Mesenchymal stem cell (in vitro differentiated cells and primary cell): ENCODE measurements at regions not wholly inside any gene's neighbourhood (a gene's known extent, or its start where the extent isn't known, plus 50 kb on each side); places are given as distances from the start of the nearest gene placed in this dataset.

Experiments used
- DNase-seq: peaks from one replicate; pipeline ENCODE4 v3.0.0-alpha.2; 2013
- H2AFZ ChIP-seq: one replicate; pipeline ENCODE4 v1.6.1; 2013; ENCODE audit warnings: low read depth, mild to moderate bottlenecking, control low read depth, inconsistent platforms, low read length, moderate library complexity
- H2AK5ac ChIP-seq: 2 replicates; pipeline ENCODE4 v1.6.1; 2013; ENCODE audit warnings: low read length, moderate library complexity, mild to moderate bottlenecking, inconsistent platforms; ENCODE audit not compliant: severe bottlenecking
- H2BK120ac ChIP-seq: one replicate; pipeline ENCODE4 v1.6.1; 2013; ENCODE audit warnings: low read depth, mild to moderate bottlenecking, inconsistent platforms, low read length, moderate library complexity
- H2BK12ac ChIP-seq, 2 experiments: one replicate each; pipeline ENCODE4 v1.6.1; 2013; ENCODE audit warnings: inconsistent platforms in 2 of 2, low read length in 2 of 2, mild to moderate bottlenecking in 2 of 2, moderate library complexity in 2 of 2, control low read depth in 1 of 2
- H2BK15ac ChIP-seq: one replicate; pipeline ENCODE4 v1.6.1; 2013; ENCODE audit warnings: mild to moderate bottlenecking, low read depth, inconsistent platforms; ENCODE audit not compliant: poor library complexity, severe bottlenecking
- H2BK5ac ChIP-seq: 2 replicates; pipeline ENCODE4 v1.6.1; 2013; ENCODE audit warnings: low read depth, mild to moderate bottlenecking, low read length, control low read depth, inconsistent platforms; ENCODE audit not compliant: poor library complexity, severe bottlenecking
- H3K14ac ChIP-seq, 2 experiments: one replicate each; pipeline ENCODE4 v1.6.1; 2013; ENCODE audit warnings: inconsistent platforms in 2 of 2, low read length in 2 of 2, control low read depth in 1 of 2, mild to moderate bottlenecking in 1 of 2, moderate library complexity in 1 of 2
- H3K18ac ChIP-seq, 2 experiments: one replicate each; pipeline ENCODE4 v1.6.1; 2013; ENCODE audit warnings: inconsistent platforms in 2 of 2, low read length in 2 of 2, control low read depth in 1 of 2, low read depth in 1 of 2, mild to moderate bottlenecking in 1 of 2
- H3K23ac ChIP-seq, 2 experiments: one replicate each; pipeline ENCODE4 v1.6.1; 2013; ENCODE audit warnings: inconsistent platforms in 2 of 2, low read length in 2 of 2, mild to moderate bottlenecking in 2 of 2, moderate library complexity in 2 of 2, control low read depth in 1 of 2
- H3K27ac ChIP-seq: 2 replicates; pipeline ENCODE4 v1.5.1; 2013; ENCODE audit warnings: mild to moderate bottlenecking, moderate library complexity, low read length, control low read depth, inconsistent platforms; ENCODE audit not compliant: poor library complexity, severe bottlenecking
- H3K27me3 ChIP-seq, 2 experiments: 2 replicates each; pipeline versions ENCODE4 v1.6.1 to v1.7.0; 2013; ENCODE audit warnings: low read length in 2 of 2, mild to moderate bottlenecking in 2 of 2, moderate library complexity in 2 of 2, control low read depth in 1 of 2, inconsistent platforms in 1 of 2; ENCODE audit not compliant: control insufficient read depth in 1 of 2, insufficient read depth in 1 of 2
- H3K36me3 ChIP-seq, 2 experiments: 2 replicates each; pipeline versions ENCODE4 v1.6.1 to v1.7.0; 2013; ENCODE audit warnings: low read length in 2 of 2, control low read depth in 1 of 2, inconsistent platforms in 1 of 2, low read depth in 1 of 2, mild to moderate bottlenecking in 1 of 2; ENCODE audit not compliant: insufficient read depth in 2 of 2, control insufficient read depth in 1 of 2
- H3K4ac ChIP-seq, 2 experiments: one replicate each; pipeline ENCODE4 v1.6.1; 2013; ENCODE audit warnings: inconsistent platforms in 2 of 2, low read length in 2 of 2, mild to moderate bottlenecking in 2 of 2, moderate library complexity in 2 of 2, control low read depth in 1 of 2, low read depth in 1 of 2
- H3K4me1 ChIP-seq: 2 replicates; pipeline ENCODE4 v1.6.1; 2013; ENCODE audit warnings: low read depth, low read length, control low read depth; ENCODE audit not compliant: control insufficient read depth, insufficient read depth
- H3K4me2 ChIP-seq: 2 replicates; pipeline ENCODE4 v1.6.1; 2013; ENCODE audit warnings: low read length, mild to moderate bottlenecking, inconsistent platforms; ENCODE audit not compliant: poor library complexity, severe bottlenecking
- H3K4me3 ChIP-seq, 2 experiments: 2 replicates each; pipeline versions ENCODE4 v1.5.1 to v1.7.0; 2013; ENCODE audit warnings: low read length in 2 of 2, mild to moderate bottlenecking in 2 of 2, control low read depth in 1 of 2, low read depth in 1 of 2; ENCODE audit not compliant: insufficient read depth in 1 of 2
- H3K79me1 ChIP-seq: replicated peaks from 2 replicates; pipeline ENCODE4 v1.6.1; 2013; ENCODE audit warnings: mild to moderate bottlenecking, control low read depth, low read length, inconsistent platforms; ENCODE audit not compliant: poor library complexity, severe bottlenecking
- H3K9ac ChIP-seq: 2 replicates; pipeline ENCODE4 v1.7.0; 2013; ENCODE audit warnings: mild to moderate bottlenecking, low read length, moderate library complexity
- H3K9me3 ChIP-seq: 2 replicates; pipeline ENCODE4 v1.7.0; 2013; ENCODE audit warnings: mild to moderate bottlenecking, low read length; ENCODE audit not compliant: control insufficient read depth
- H4K8ac ChIP-seq: one replicate; pipeline ENCODE4 v1.6.1; 2013; ENCODE audit warnings: inconsistent platforms, mild to moderate bottlenecking, low read length, moderate library complexity
- H4K91ac ChIP-seq: one replicate; pipeline ENCODE4 v1.6.1; 2013; ENCODE audit warnings: mild to moderate bottlenecking, low read length, inconsistent platforms
- WGBS: methylation state at CpG from one replicate; pipeline ENCODE4 v1.1.7; 2013; ENCODE audit warnings: mixed read lengths; 5-methylcytosine and 5-hydroxymethylcytosine counted together

DNA sequence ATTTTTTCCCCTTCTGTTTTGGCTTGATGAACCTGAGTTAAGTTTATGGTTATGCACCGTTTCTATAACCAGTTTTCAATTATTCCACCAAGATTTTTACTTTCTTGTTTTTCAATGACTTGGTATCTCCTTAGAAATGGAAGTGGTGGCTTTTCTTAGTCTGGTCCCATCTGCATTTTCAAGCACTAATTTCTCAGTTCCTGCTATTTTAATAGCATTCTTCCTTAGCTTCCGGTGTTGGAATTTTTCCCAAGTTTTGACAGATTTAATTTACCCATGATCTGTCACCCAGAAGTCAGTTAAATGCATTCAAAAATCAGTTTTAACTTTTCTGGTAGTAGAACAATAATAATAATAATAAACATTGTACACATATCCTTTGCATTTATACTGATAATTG is 184.6 kb upstream of the OLFM3 start:
- no peaks in the 10 kb centered on the region for H3K36me3 ChIP-seq
- no peaks in the 10 kb centered on the region for H3K79me1 ChIP-seq
- WGBS = 100% methylated on average over 1 of the region's 2 CpGs

GRCh38 chr1:102178480-102178879 is 181.8 kb upstream of the OLFM3 start:
- no peak overlapping the region for H4K8ac ChIP-seq
- no peaks in the 10 kb centered on the region for H3K36me3 ChIP-seq
- no peak for DNase-seq
- H3K9ac ChIP-seq = no peak overlapping the region
- no peak overlapping the region for H3K4me3 ChIP-seq
- no peak overlapping the region for H2AFZ ChIP-seq
- no peak overlapping the region for H2BK12ac ChIP-seq
- no peak overlapping the region for H3K4me2 ChIP-seq
- H3K14ac ChIP-seq = no peak overlapping the region
- no peak overlapping the region for H3K23ac ChIP-seq
- H3K18ac ChIP-seq = no peak overlapping the region
- H4K91ac ChIP-seq = no peak overlapping the region
- H3K9me3 ChIP-seq = no peaks in the 10 kb centered on the region
- H2BK120ac ChIP-seq = no peak overlapping the region
- no peak overlapping the region for H3K27ac ChIP-seq
- H2BK5ac ChIP-seq = no peak overlapping the region
- H2BK15ac ChIP-seq = no peak overlapping the region
- H2AK5ac ChIP-seq = no peak overlapping the region
- no CpG with 5 or more reads among the region's 2 CpGs for WGBS
- H3K27me3 ChIP-seq = no peaks in the 10 kb centered on the region
- H3K4ac ChIP-seq = no peak overlapping the region
- H3K79me1 ChIP-seq = no peaks in the 10 kb centered on the region
- no peaks in the 10 kb centered on the region for H3K4me1 ChIP-seq

More for the DNA sequence above, 184.6 kb upstream of the OLFM3 start:
- H3K27ac ChIP-seq = no peak overlapping the region
- no peak overlapping the region for H2AK5ac ChIP-seq
- H3K9me3 ChIP-seq = no peaks in the 10 kb centered on the region
- no peak overlapping the region for H2AFZ ChIP-seq
- H3K4me2 ChIP-seq = no peak overlapping the region
- no peak overlapping the region for H4K91ac ChIP-seq
- DNase-seq = no peak
- H3K27me3 ChIP-seq = no peaks in the 10 kb centered on the region
- no peak overlapping the region for H3K4me3 ChIP-seq
- no peak overlapping the region for H2BK15ac ChIP-seq
- no peak overlapping the region for H2BK12ac ChIP-seq
- H3K9ac ChIP-seq = no peak overlapping the region
- no peak overlapping the region for H3K14ac ChIP-seq
- no peak overlapping the region for H2BK120ac ChIP-seq
- no peak overlapping the region for H4K8ac ChIP-seq
- H2BK5ac ChIP-seq = no peak overlapping the region
- H3K4me1 ChIP-seq = no peaks in the 10 kb centered on the region
- no peak overlapping the region for H3K23ac ChIP-seq
- H3K4ac ChIP-seq = no peak overlapping the region
- no peak overlapping the region for H3K18ac ChIP-seq

GRCh38 chr1:102174259-102174863 is 177.6 kb upstream of the OLFM3 start:
- Histone ChIP-seq H4K8ac (no peak overlapping the region), H2BK5ac (no peak overlapping the region), H3K4me3 (no peak overlapping the region), H2AK5ac (no peak overlapping the region), H3K9ac (no peak overlapping the region), H3K9me3 (no peaks in the 10 kb centered on the region), H3K4ac (no peak overlapping the region), H2BK120ac (no peak overlapping the region), H3K14ac (no peak overlapping the region), H2AFZ (no peak overlapping the region), H4K91ac (no peak overlapping the region), H3K27me3 (no peaks in the 10 kb centered on the region), H3K4me1 (no peaks in the 10 kb centered on the region), H3K18ac (no peak overlapping the region), H3K23ac (no peak overlapping the region), H2BK15ac (no peak overlapping the region), H3K4me2 (no peak overlapping the region), H3K36me3 (no peaks in the 10 kb centered on the region), H3K79me1 (no peaks in the 10 kb centered on the region), H3K27ac (no peak overlapping the region), H2BK12ac (no peak overlapping the region)
- no peak for DNase-seq
- 0% methylated on average over 1 of the region's 2 CpGs for WGBS

GRCh38 chr1:102172200-102172599 is 175.5 kb upstream of the OLFM3 start:
- no peak overlapping the region for H2BK12ac ChIP-seq
- no peaks in the 10 kb centered on the region for H3K4me1 ChIP-seq
- no peak overlapping the region for H4K8ac ChIP-seq
- H3K36me3 ChIP-seq = no peaks in the 10 kb centered on the region
- H2BK5ac ChIP-seq = no peak overlapping the region
- no peaks in the 10 kb centered on the region for H3K9me3 ChIP-seq
- H2BK120ac ChIP-seq = no peak overlapping the region
- H3K27me3 ChIP-seq = no peaks in the 10 kb centered on the region
- WGBS = no CpG with 5 or more reads among the region's 1 CpG
- no peak overlapping the region for H3K14ac ChIP-seq
- no peak overlapping the region for H4K91ac ChIP-seq
- H3K27ac ChIP-seq = no peak overlapping the region
- H3K9ac ChIP-seq = no peak overlapping the region
- no peak overlapping the region for H3K4ac ChIP-seq
- H3K23ac ChIP-seq = no peak overlapping the region
- H3K4me2 ChIP-seq = no peak overlapping the region
- no peaks in the 10 kb centered on the region for H3K79me1 ChIP-seq
- no peak overlapping the region for H2AFZ ChIP-seq
- H3K4me3 ChIP-seq = no peak overlapping the region
- no peak overlapping the region for H2AK5ac ChIP-seq
- DNase-seq = no peak
- H2BK15ac ChIP-seq = no peak overlapping the region
- no peak overlapping the region for H3K18ac ChIP-seq
